PC-9 (cell line): ENCODE measurements at regions not wholly inside any gene's neighbourhood (a gene's known extent, or its start where the extent isn't known, plus 50 kb on each side); places are given as distances from the start of the nearest gene placed in this dataset.

Source experiments
- CTCF ChIP-seq: fragments of 200-600 bp; sonication (generic); conservative IDR thresholded peaks from 2 replicates; pipeline ENCODE4 v1.6.1; 2017; ENCODE audit warnings: mixed run types, antibody characterized with exemption, mild to moderate bottlenecking, moderate library complexity
- EZH2 ChIP-seq: fragments of 200-600 bp; sonication (generic); IDR thresholded peaks from 2 replicates; pipeline ENCODE4 v1.8.0; 2017; ENCODE audit warnings: antibody characterized with exemption, low read depth

GRCh38 chr4:58477513-58477912 lies 1367.3 kb upstream of the IGFBP7 start:
- TF ChIP-seq CTCF (no peak), EZH2 (no peak)
